Right atrium auricular region (tissue), 2 donors: ENCODE measurements at regions not wholly inside any gene's neighbourhood (a gene's known extent, or its start where the extent isn't known, plus 50 kb on each side); places are given as distances from the start of the nearest gene placed in this dataset.

ENCODE experiments used
- DNase-seq: peaks from one replicate; pipeline ENCODE4 v3.0.0-alpha.2; 2019; ENCODE audit warnings: low spot score
- H3K27ac ChIP-seq, 2 donors: fragments of 200-600 bp; sonication (generic); 1 replicate in 1 of 2; 2 replicates in 1 of 2; pipeline ENCODE4 v1.5.1; 2016 to 2019
- H3K27me3 ChIP-seq, 2 donors: fragments of 200-600 bp; sonication (generic); one replicate each; pipeline versions ENCODE4 v1.5.1 to v1.6.0; 2017 to 2019
- H3K36me3 ChIP-seq: fragments of 200-600 bp; sonication (generic); one replicate; pipeline ENCODE4 v1.5.1; 2016
- H3K4me1 ChIP-seq, 2 donors: fragments of 200-600 bp; sonication (generic); one replicate each; pipeline versions ENCODE4 v1.5.1 to v1.6.0; 2017 to 2019
- H3K4me3 ChIP-seq, 2 donors: fragments of 200-600 bp; sonication (generic); 1 replicate in 1 of 2; 2 replicates in 1 of 2; pipeline ENCODE4 v1.5.1; 2017 to 2019; ENCODE audit warnings: mild to moderate bottlenecking in 1 of 2, moderate library complexity in 1 of 2
- H3K9me3 ChIP-seq, 2 donors: fragments of 200-600 bp; sonication (generic); one replicate each; pipeline ENCODE4 v1.5.1; 2019
- TF ChIP-seq, protein P1 (sequence below), 2 donors: fragments of 200-600 bp; sonication (generic); IDR thresholded peaks; one replicate each; pipeline ENCODE4 v1.5.1; 2019; ENCODE audit warnings: antibody characterized with exemption in 2 of 2

DNA sequence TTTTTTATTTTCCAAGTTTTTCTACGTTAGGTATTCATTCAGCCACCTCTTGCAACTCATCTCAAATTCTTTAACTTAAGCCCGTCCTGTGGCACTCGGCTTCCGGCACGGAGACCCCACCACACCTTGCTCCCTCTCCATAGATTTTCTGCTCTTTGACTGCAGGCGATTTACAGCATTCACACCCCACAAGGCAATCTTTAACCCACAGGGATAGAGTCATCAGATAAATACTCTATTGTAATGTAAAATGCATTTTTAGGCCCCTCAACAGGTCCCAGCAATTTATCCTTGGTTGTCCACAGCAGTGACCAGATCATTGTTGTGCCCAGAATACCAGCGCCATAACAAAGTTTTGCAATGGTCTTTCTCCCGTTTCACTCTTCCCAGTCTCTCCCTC, 132.3 kb upstream of the EPHA4 start:
- no peaks in the 10 kb centered on the region for H3K4me1 ChIP-seq
- no peak overlapping the region for H3K27ac ChIP-seq
- no peaks in the 10 kb centered on the region for H3K9me3 ChIP-seq
- no peaks in the 10 kb centered on the region for H3K36me3 ChIP-seq
- TF ChIP-seq, protein P1, sequence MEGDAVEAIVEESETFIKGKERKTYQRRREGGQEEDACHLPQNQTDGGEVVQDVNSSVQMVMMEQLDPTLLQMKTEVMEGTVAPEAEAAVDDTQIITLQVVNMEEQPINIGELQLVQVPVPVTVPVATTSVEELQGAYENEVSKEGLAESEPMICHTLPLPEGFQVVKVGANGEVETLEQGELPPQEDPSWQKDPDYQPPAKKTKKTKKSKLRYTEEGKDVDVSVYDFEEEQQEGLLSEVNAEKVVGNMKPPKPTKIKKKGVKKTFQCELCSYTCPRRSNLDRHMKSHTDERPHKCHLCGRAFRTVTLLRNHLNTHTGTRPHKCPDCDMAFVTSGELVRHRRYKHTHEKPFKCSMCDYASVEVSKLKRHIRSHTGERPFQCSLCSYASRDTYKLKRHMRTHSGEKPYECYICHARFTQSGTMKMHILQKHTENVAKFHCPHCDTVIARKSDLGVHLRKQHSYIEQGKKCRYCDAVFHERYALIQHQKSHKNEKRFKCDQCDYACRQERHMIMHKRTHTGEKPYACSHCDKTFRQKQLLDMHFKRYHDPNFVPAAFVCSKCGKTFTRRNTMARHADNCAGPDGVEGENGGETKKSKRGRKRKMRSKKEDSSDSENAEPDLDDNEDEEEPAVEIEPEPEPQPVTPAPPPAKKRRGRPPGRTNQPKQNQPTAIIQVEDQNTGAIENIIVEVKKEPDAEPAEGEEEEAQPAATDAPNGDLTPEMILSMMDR (IDR thresholded peaks at IDR 0.05) = no peak
- no peaks in the 10 kb centered on the region for H3K27me3 ChIP-seq
- DNase-seq = no peak
- no peak overlapping the region for H3K4me3 ChIP-seq

GRCh38 chr2:221693365-221693764, 121.3 kb upstream of the EPHA4 start:
- DNase-seq = no peak
- Histone ChIP-seq H3K27me3 (no peaks in the 10 kb centered on the region), H3K4me3 (no peak overlapping the region), H3K27ac (no peak overlapping the region), H3K36me3 (no peaks in the 10 kb centered on the region), H3K4me1 (no peaks in the 10 kb centered on the region), H3K9me3 (no peaks in the 10 kb centered on the region)
- TF ChIP-seq, protein P1 (IDR thresholded peaks at IDR 0.05) = no peak

DNA sequence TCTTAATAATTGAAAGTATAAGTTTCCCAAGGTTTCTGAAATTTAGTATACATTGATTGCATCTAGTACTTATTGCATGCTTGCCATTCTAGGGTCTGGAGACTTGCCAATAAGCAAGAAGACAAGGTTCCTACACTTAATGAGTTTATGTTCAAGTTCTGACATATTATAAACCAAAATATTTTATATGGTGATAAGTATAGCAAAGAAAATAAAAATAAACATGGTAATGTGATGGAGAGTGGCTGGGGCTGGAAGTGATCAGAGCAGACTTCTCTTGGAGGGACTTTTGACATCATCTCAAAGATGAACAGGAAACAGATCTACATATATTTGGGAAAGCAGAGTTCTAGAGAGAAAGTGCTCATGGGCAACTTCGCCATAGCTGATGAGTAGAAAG, 119.5 kb upstream of the EPHA4 start:
- H3K9me3 ChIP-seq = no peaks in the 10 kb centered on the region
- TF ChIP-seq, protein P1 (IDR thresholded peaks at IDR 0.05) = no peak
- H3K4me1 ChIP-seq = no peaks in the 10 kb centered on the region
- DNase-seq = no peak
- no peaks in the 10 kb centered on the region for H3K36me3 ChIP-seq
- H3K27me3 ChIP-seq = no peaks in the 10 kb centered on the region
- H3K4me3 ChIP-seq = no peak overlapping the region
- no peak overlapping the region for H3K27ac ChIP-seq

DNA sequence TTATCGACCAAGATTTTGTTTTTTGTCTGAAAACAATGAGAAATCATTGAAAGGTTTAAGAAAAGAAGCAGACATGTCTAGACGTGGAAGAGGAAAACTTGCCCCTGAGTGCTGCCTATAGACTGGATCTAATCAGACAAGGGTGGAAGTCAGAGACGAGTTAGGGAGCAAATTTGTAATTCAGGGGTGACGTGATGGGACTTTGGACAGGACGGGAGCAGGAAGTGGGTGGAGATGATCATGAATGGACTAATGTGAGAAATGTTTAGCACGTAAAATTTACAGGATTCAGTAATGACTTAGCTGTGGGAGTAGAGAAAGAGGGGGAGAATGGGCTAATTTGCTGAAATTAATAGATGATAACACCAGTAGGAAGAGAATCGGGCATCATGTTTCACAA, 117.0 kb upstream of the EPHA4 start:
- no peaks in the 10 kb centered on the region for H3K27me3 ChIP-seq
- H3K9me3 ChIP-seq = no peaks in the 10 kb centered on the region
- H3K27ac ChIP-seq = no peak overlapping the region
- DNase-seq = no peak
- TF ChIP-seq, protein P1 (IDR thresholded peaks at IDR 0.05) = no peak
- H3K4me3 ChIP-seq = no peak overlapping the region
- no peaks in the 10 kb centered on the region for H3K36me3 ChIP-seq
- H3K4me1 ChIP-seq = no peaks in the 10 kb centered on the region

GRCh38 chr2:221680548-221680947, 108.4 kb upstream of the EPHA4 start:
- Histone ChIP-seq H3K4me1 (no peaks in the 10 kb centered on the region), H3K4me3 (no peak overlapping the region), H3K27me3 (no peaks in the 10 kb centered on the region), H3K27ac (no peak overlapping the region), H3K9me3 (no peaks in the 10 kb centered on the region), H3K36me3 (no peaks in the 10 kb centered on the region)
- TF ChIP-seq, protein P1 (IDR thresholded peaks at IDR 0.05) = no peak
- DNase-seq = no peak

DNA sequence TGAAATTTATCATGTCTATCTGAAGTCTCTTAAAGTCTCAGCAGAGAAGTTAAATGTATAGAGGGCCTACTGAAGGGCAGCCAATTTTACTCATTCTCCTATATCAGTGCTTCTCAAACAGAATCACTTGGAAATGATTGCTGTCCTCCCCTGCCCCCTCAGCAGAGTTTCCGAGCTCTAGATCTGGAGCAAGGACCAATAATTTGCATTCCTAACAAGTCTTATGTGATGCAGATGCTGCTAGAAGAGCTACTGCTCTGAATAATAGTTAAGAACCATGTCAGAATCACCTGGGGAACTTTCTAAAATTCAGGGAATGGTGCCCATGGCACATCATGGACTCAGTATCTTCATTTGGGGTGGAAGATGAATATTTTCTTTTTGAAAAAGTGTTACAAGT, 105.6 kb upstream of the EPHA4 start:
- Histone ChIP-seq H3K27me3 (no peaks in the 10 kb centered on the region), H3K4me3 (no peak overlapping the region), H3K36me3 (no peaks in the 10 kb centered on the region), H3K9me3 (no peaks in the 10 kb centered on the region), H3K27ac (no peak overlapping the region), H3K4me1 (no peaks in the 10 kb centered on the region)
- TF ChIP-seq, protein P1 (IDR thresholded peaks at IDR 0.05) = no peak
- no peak for DNase-seq
